H1 (cell line): ENCODE measurements at regions not wholly inside any gene's neighbourhood (a gene's known extent, or its start where the extent isn't known, plus 50 kb on each side); places are given as distances from the start of the nearest gene placed in this dataset.

Experiments
- CTCF ChIA-PET: fragments of 300-600 bp; sonication (Branson Sonifier 250); formaldehyde crosslinking; loops from one replicate; lab custom pipeline; 2021; ENCODE audit not compliant: partially characterized antibody; lab: Charles Lee
- POLR2A ChIA-PET: fragments of 300-600 bp; sonication (Branson Sonifier 250); formaldehyde crosslinking; loops from one replicate; lab custom pipeline; 2021; ENCODE audit warnings: inconsistent platforms; ENCODE audit not compliant: partially characterized antibody; lab: Charles Lee
- DNase-seq, 2 experiments: peaks; one replicate each; pipeline versions ENCODE4 v3.0.0 to v3.0.0-alpha.2; 2010 to 2022; ENCODE audit warnings: low spot score in 2 of 2, low read depth in 1 of 2, mixed read lengths in 1 of 2
- FAIRE-seq: peaks from 2 replicates; lab custom pipeline; 2011; peaks lifted over from hg19 to GRCh38; lab: Jason Lieb, UNC
- H2AFZ ChIP-seq: 2 replicates; pipeline ENCODE4 v1.8.1; 2012; ENCODE audit warnings: low read length, inconsistent platforms
- H2AK5ac ChIP-seq: 2 replicates; pipeline ENCODE4 v1.6.1; 2013; ENCODE audit warnings: low read depth, low read length
- H2BK120ac ChIP-seq: replicated peaks from 2 replicates; pipeline ENCODE3; 2013; ENCODE audit warnings: low read depth, low read length, inconsistent platforms
- H2BK12ac ChIP-seq: 2 replicates; pipeline ENCODE4 v1.6.1; 2013; ENCODE audit warnings: low read depth, low read length
- H2BK15ac ChIP-seq: 2 replicates; pipeline ENCODE4 v1.6.1; 2013; ENCODE audit warnings: low read length
- H2BK20ac ChIP-seq: 2 replicates; pipeline ENCODE4 v1.6.1; 2013; ENCODE audit warnings: low read length
- H2BK5ac ChIP-seq: 2 replicates; pipeline ENCODE4 v1.6.1; 2013; ENCODE audit warnings: low read depth, low read length
- H3K14ac ChIP-seq: 2 replicates; pipeline ENCODE4 v1.6.1; 2013; ENCODE audit warnings: inconsistent platforms; ENCODE audit not compliant: insufficient read length
- H3K18ac ChIP-seq: 2 replicates; pipeline ENCODE4 v1.6.1; 2013; ENCODE audit warnings: low read length; ENCODE audit errors: extremely low read depth
- H3K23ac ChIP-seq: 2 replicates; pipeline ENCODE4 v1.6.1; 2013; ENCODE audit warnings: inconsistent platforms; ENCODE audit not compliant: insufficient read length
- H3K23me2 ChIP-seq: 2 replicates; pipeline ENCODE4 v1.6.1; 2013; ENCODE audit warnings: low read depth, low read length
- H3K27ac ChIP-seq: 2 replicates; pipeline ENCODE4 v1.6.1; 2011; ENCODE audit warnings: low read depth, low read length, inconsistent platforms
- H3K27me3 ChIP-seq, 4 experiments: replicated peaks in 1 of 4; 1 replicate in 1 of 4; 2 replicates in 3 of 4; pipeline versions ENCODE4 v1.6.1 to v1.8.1; 2011 to 2013; ENCODE audit warnings: low read length in 3 of 4, mild to moderate bottlenecking in 3 of 4, inconsistent platforms in 2 of 4, mixed read lengths in 2 of 4, moderate library complexity in 1 of 4; ENCODE audit not compliant: control insufficient read depth in 3 of 4, insufficient read depth in 3 of 4; ENCODE audit errors: extremely low read depth in 1 of 4
- H3K36me3 ChIP-seq, 4 experiments: 2 replicates each; pipeline versions ENCODE4 v1.6.1 to v1.8.1; 2011 to 2013; ENCODE audit warnings: mild to moderate bottlenecking in 4 of 4, low read length in 3 of 4, moderate library complexity in 2 of 4, control low read depth in 1 of 4, inconsistent platforms in 1 of 4; ENCODE audit not compliant: insufficient read depth in 4 of 4, control insufficient read depth in 2 of 4
- H3K4ac ChIP-seq: replicated peaks from 2 replicates; pipeline ENCODE3; 2013; ENCODE audit warnings: low read length, low read depth, mixed read lengths, inconsistent platforms; ENCODE audit not compliant: insufficient read length
- H3K4me1 ChIP-seq, 4 experiments: replicated peaks in 1 of 4; 1 replicate in 1 of 4; 2 replicates in 3 of 4; pipeline versions ENCODE4 v1.6.1 to v1.8.1; 2011 to 2013; ENCODE audit warnings: low read length in 3 of 4, inconsistent platforms in 2 of 4, mixed read lengths in 1 of 4; ENCODE audit not compliant: insufficient read depth in 4 of 4, control insufficient read depth in 3 of 4
- H3K4me2 ChIP-seq, 2 experiments: 2 replicates each; pipeline versions ENCODE4 v1.6.1 to v1.8.1; 2011 to 2013; ENCODE audit warnings: low read depth in 2 of 2, low read length in 2 of 2, control low read depth in 1 of 2, inconsistent platforms in 1 of 2, mild to moderate bottlenecking in 1 of 2; ENCODE audit not compliant: insufficient read depth in 1 of 2
- H3K4me3 ChIP-seq, 4 experiments: fragments of 200-600, 300-600 bp in 1 of 4; sonication (generic), shearing (Covaris generic), sonication (Bioruptor Twin) in 1 of 4; 2 replicates each; pipeline versions ENCODE4 v1.5.1 to v1.8.1; 2011 to 2016; ENCODE audit warnings: low read length in 4 of 4, low read depth in 3 of 4, control low read depth in 2 of 4, inconsistent platforms in 2 of 4, mild to moderate bottlenecking in 2 of 4, mixed read lengths in 1 of 4, moderate library complexity in 1 of 4; ENCODE audit not compliant: insufficient read depth in 2 of 4; ENCODE audit errors: extremely low read depth in 1 of 4
- H3K56ac ChIP-seq: replicated peaks from 2 replicates; pipeline ENCODE3; 2013; ENCODE audit warnings: low read depth, mild to moderate bottlenecking, mixed read lengths, low read length, inconsistent platforms; ENCODE audit not compliant: insufficient read length
- H3K79me1 ChIP-seq: 2 replicates; pipeline ENCODE4 v1.6.1; 2013; ENCODE audit warnings: low read depth, low read length, control low read depth
- H3K79me2 ChIP-seq, 2 experiments: 2 replicates each; pipeline versions ENCODE4 v1.6.1 to v1.8.1; 2012 to 2013; ENCODE audit warnings: low read length in 2 of 2, mild to moderate bottlenecking in 2 of 2, inconsistent platforms in 1 of 2; ENCODE audit not compliant: insufficient read depth in 2 of 2, control insufficient read depth in 1 of 2
- H3K9ac ChIP-seq, 4 experiments: replicated peaks in 1 of 4; 1 replicate in 1 of 4; 2 replicates in 3 of 4; pipeline versions ENCODE4 v1.6.1 to v1.8.1; 2011 to 2013; ENCODE audit warnings: low read depth in 3 of 4, low read length in 3 of 4, control low read depth in 2 of 4, mild to moderate bottlenecking in 2 of 4, moderate library complexity in 2 of 4, inconsistent platforms in 1 of 4; ENCODE audit errors: extremely low read depth in 1 of 4
- H3K9me3 ChIP-seq, 2 experiments: 2 replicates each; pipeline versions ENCODE4 v1.6.1 to v1.8.1; 2012 to 2013; ENCODE audit warnings: mild to moderate bottlenecking in 2 of 2, moderate library complexity in 2 of 2, control low read depth in 1 of 2, inconsistent platforms in 1 of 2, low read depth in 1 of 2, low read length in 1 of 2, mixed read lengths in 1 of 2; ENCODE audit not compliant: insufficient read depth in 2 of 2
- H4K20me1 ChIP-seq, 2 experiments: replicated peaks in 1 of 2; 2 replicates each; pipeline versions ENCODE3 to v1.8.1; 2011 to 2013; ENCODE audit warnings: inconsistent platforms in 2 of 2, low read length in 2 of 2, mild to moderate bottlenecking in 1 of 2; ENCODE audit not compliant: insufficient read depth in 2 of 2, control insufficient read depth in 1 of 2
- H4K5ac ChIP-seq: 2 replicates; pipeline ENCODE4 v1.6.1; 2013; ENCODE audit warnings: low read length, low read depth, mixed read lengths, inconsistent platforms; ENCODE audit not compliant: insufficient read length
- H4K8ac ChIP-seq: 2 replicates; pipeline ENCODE4 v1.8.0; 2013; ENCODE audit warnings: mild to moderate bottlenecking, moderate library complexity, low read length, inconsistent platforms; ENCODE audit not compliant: insufficient read depth; ENCODE audit errors: extremely low read depth
- H4K91ac ChIP-seq: replicated peaks from 2 replicates; pipeline ENCODE3; 2013; ENCODE audit warnings: low read length, mixed read lengths, inconsistent platforms; ENCODE audit not compliant: insufficient read length
- BACH1 ChIP-seq: IDR thresholded peaks from 2 replicates; pipeline ENCODE4 v1.6.1; 2012; ENCODE audit warnings: low read length, improper control_type of control experiment
- BCL11A ChIP-seq, 2 experiments: IDR thresholded peaks; one replicate each; pipeline ENCODE4 v1.6.1; 2011; ENCODE audit warnings: low read depth in 2 of 2, low read length in 2 of 2, mild to moderate bottlenecking in 2 of 2
- BRCA1 ChIP-seq: IDR thresholded peaks from 2 replicates; pipeline ENCODE4 v1.6.1; 2012; ENCODE audit warnings: low read depth, low read length, improper control_type of control experiment
- EZH2 ChIP-seq: fragments of 200-600 bp; sonication (generic); IDR thresholded peaks from 2 replicates; pipeline ENCODE4 v1.7.1; 2012; ENCODE audit warnings: low read depth, mild to moderate bottlenecking, moderate library complexity, low read length, inconsistent platforms; ENCODE audit not compliant: severe bottlenecking
- FOSL1 ChIP-seq: IDR thresholded peaks from 2 replicates; pipeline ENCODE4 v1.6.1; 2011; ENCODE audit warnings: mild to moderate bottlenecking, low read depth, low read length, moderate library complexity; ENCODE audit not compliant: insufficient read depth
- JUN ChIP-seq: IDR thresholded peaks from 2 replicates; pipeline ENCODE4 v1.6.1; 2011; ENCODE audit warnings: low read depth, mild to moderate bottlenecking, improper control_type of control experiment, low read length
- NRF1 ChIP-seq: IDR thresholded peaks from 2 replicates; pipeline ENCODE4 v1.6.1; 2011; ENCODE audit warnings: mild to moderate bottlenecking, low read depth, low read length, improper control_type of control experiment
- PHF8 ChIP-seq: fragments of 200-600 bp; sonication (generic); conservative IDR thresholded peaks from 2 replicates; pipeline ENCODE4 v1.7.1; 2012; ENCODE audit warnings: low read depth, mild to moderate bottlenecking, inconsistent platforms, low read length, moderate library complexity
- SIX5 ChIP-seq: IDR thresholded peaks from 2 replicates; pipeline ENCODE4 v1.6.1; 2011; ENCODE audit warnings: mild to moderate bottlenecking, low read depth, low read length
- SP2 ChIP-seq: IDR thresholded peaks from 2 replicates; pipeline ENCODE4 v1.6.1; 2012; ENCODE audit warnings: mild to moderate bottlenecking, low read length, inconsistent platforms
- TAF1 ChIP-seq: IDR thresholded peaks from 2 replicates; pipeline ENCODE4 v1.6.1; 2011; ENCODE audit warnings: mild to moderate bottlenecking, low read depth, low read length
- TAF7 ChIP-seq: optimal IDR thresholded peaks from 2 replicates; pipeline ENCODE3; 2011; ENCODE audit warnings: low read depth, mild to moderate bottlenecking, inconsistent platforms, low read length, moderate library complexity, borderline replicate concordance
- TBP ChIP-seq: IDR thresholded peaks from 2 replicates; pipeline ENCODE4 v1.6.1; 2011; ENCODE audit warnings: low read depth, low read length, improper control_type of control experiment
- YY1 ChIP-seq: IDR thresholded peaks from 2 replicates; pipeline ENCODE4 v1.6.1; 2011; ENCODE audit warnings: low read depth, mild to moderate bottlenecking, low read length
- WGBS, 2 experiments: shearing (Covaris generic) in 1 of 2; methylation state at CpG; one replicate each; pipeline versions ENCODE4 v1.1.6 to v1.1.7; 2013 to 2015; ENCODE audit warnings: low lambda C conversion rate in 2 of 2, mixed read lengths in 2 of 2, inconsistent platforms in 1 of 2, low coverage in 1 of 2, missing lambda C conversion rate in 1 of 2; ENCODE audit not compliant: insufficient replicate concordance in 2 of 2, insufficient coverage in 1 of 2, insufficient read length in 1 of 2; ENCODE audit errors: extremely low coverage in 1 of 2, missing lambda C conversion rate in 1 of 2; 5-methylcytosine and 5-hydroxymethylcytosine counted together

GRCh38 chr6:11471261-11471660, 66.3 kb upstream of the TMEM170B start:
- no peak for FAIRE-seq
- Histone ChIP-seq H3K18ac (no peak overlapping the region), H4K20me1 (no peaks in the 10 kb centered on the region), H3K23me2 (no peaks in the 10 kb centered on the region), H2BK120ac (no peak overlapping the region), H3K27me3 (no peaks in the 10 kb centered on the region), H4K91ac (no peak overlapping the region), H3K23ac (no peak overlapping the region), H3K79me1 (no peaks in the 10 kb centered on the region), H2AFZ (0 out of 2 replicates have a peak overlapping the region, but pooled peaks have one; percentile 55), H2AK5ac (no peak overlapping the region), H3K27ac (no peak overlapping the region), H3K79me2 (no peaks in the 10 kb centered on the region), H3K9me3 (no peaks in the 10 kb centered on the region), H3K4ac (no peak overlapping the region), H3K56ac (no peak overlapping the region), H2BK20ac (no peak overlapping the region), H3K4me1 (no peaks in the 10 kb centered on the region), H3K4me2 (no peak overlapping the region), H4K8ac (no peak overlapping the region), H3K36me3 (no peaks in the 10 kb centered on the region), H2BK15ac (no peak overlapping the region), H2BK12ac (no peak overlapping the region), H3K4me3 (no peak overlapping the region), H3K14ac (no peak overlapping the region), H4K5ac (no peak overlapping the region), H3K9ac (no peak overlapping the region), H2BK5ac (no peak overlapping the region)
- ChIA-PET POLR2A (no interaction called here), CTCF (interaction anchor here (1.7 kb wide), 1 partner anchor 25 kb away, joined by 4 read pairs; no protein-coding TSS in a partner anchor)
- no peak for DNase-seq
- TF ChIP-seq PHF8: no peak
- no peak for TF ChIP-seq FOSL1
- TF ChIP-seq TBP: no peak
- TF ChIP-seq BACH1: no peak
- no peak for TF ChIP-seq BCL11A (IDR thresholded peaks at IDR 0.05; ENCODE audit: low read depth in 2 of 2, low read length in 2 of 2)
- TF ChIP-seq YY1: no peak
- TF ChIP-seq JUN: no peak
- no peak for TF ChIP-seq SIX5
- no peak for TF ChIP-seq SP2
- no peak for TF ChIP-seq EZH2
- no peak for TF ChIP-seq BRCA1
- TF ChIP-seq TAF1: no peak
- no peak for TF ChIP-seq NRF1
- TF ChIP-seq TAF7: no peak
- WGBS, 2 experiments: 94% methylated on average over 4 of the region's 4 CpGs; no CpG with 5 or more reads in 1 of the 2 experiments
